LNCAP (cell line): ENCODE measurements at regions not wholly inside any gene's neighbourhood (a gene's known extent, or its start where the extent isn't known, plus 50 kb on each side); places are given as distances from the start of the nearest gene placed in this dataset.

Experiments
- CTCF ChIP-seq: fragments of 450-650 bp; IDR thresholded peaks from 2 replicates; pipeline ENCODE4 v1.5.1; 2017; ENCODE audit warnings: mild to moderate bottlenecking

- TF ChIP-seq CTCF, result no peak
Measured at GRCh38 chr6:145564553-145564952, 170.8 kb downstream of the EPM2A start.

- TF ChIP-seq CTCF, result no peak
Measured at GRCh38 chr6:145567684-145568252, 167.6 kb downstream of the EPM2A start.

- TF ChIP-seq CTCF, result no peak
Measured at GRCh38 chr6:145569140-145569539, 166.2 kb downstream of the EPM2A start.
